Liver (tissue), 8 donors: ENCODE measurements at regions not wholly inside any gene's neighbourhood (a gene's known extent, or its start where the extent isn't known, plus 50 kb on each side); places are given as distances from the start of the nearest gene placed in this dataset.

Experiments used
- DNase-seq: peaks from one replicate; pipeline ENCODE4 v3.0.0-alpha.2; 2017; ENCODE audit warnings: low spot score
- H3K27ac ChIP-seq, 2 donors: one replicate each; pipeline ENCODE4 v1.7.0; 2013; ENCODE audit warnings: inconsistent platforms in 2 of 2, low read length in 2 of 2, control low read depth in 1 of 2, low read depth in 1 of 2, mild to moderate bottlenecking in 1 of 2
- H3K27me3 ChIP-seq, 4 donors: one replicate each; pipeline versions ENCODE4 v1.6.1 to v1.7.0; 2013; ENCODE audit warnings: low read length in 3 of 4, inconsistent platforms in 1 of 4, mild to moderate bottlenecking in 1 of 4, moderate library complexity in 1 of 4; ENCODE audit not compliant: control insufficient read depth in 4 of 4, insufficient read depth in 4 of 4
- H3K36me3 ChIP-seq, 4 donors: one replicate each; pipeline versions ENCODE4 v1.6.1 to v1.7.0; 2013; ENCODE audit warnings: low read length in 3 of 4, mild to moderate bottlenecking in 3 of 4, low read depth in 1 of 4, moderate library complexity in 1 of 4; ENCODE audit not compliant: control insufficient read depth in 4 of 4, insufficient read depth in 3 of 4
- H3K4me1 ChIP-seq, 4 donors: one replicate each; pipeline versions ENCODE4 v1.6.1 to v1.7.0; 2013; ENCODE audit warnings: low read length in 3 of 4, mild to moderate bottlenecking in 3 of 4, moderate library complexity in 1 of 4; ENCODE audit not compliant: control insufficient read depth in 4 of 4, insufficient read depth in 4 of 4
- H3K4me3 ChIP-seq, 3 donors: one replicate each; pipeline versions ENCODE4 v1.6.1 to v1.7.0; 2013; ENCODE audit warnings: low read length in 3 of 3, control low read depth in 1 of 3, low read depth in 1 of 3, mild to moderate bottlenecking in 1 of 3
- H3K9ac ChIP-seq, 2 donors: one replicate each; pipeline ENCODE4 v1.7.0; 2013; ENCODE audit warnings: low read length in 2 of 2, mild to moderate bottlenecking in 2 of 2, moderate library complexity in 2 of 2, control low read depth in 1 of 2, low read depth in 1 of 2
- H3K9me3 ChIP-seq, 4 donors: one replicate each; pipeline versions ENCODE4 v1.6.1 to v1.7.0; 2013; ENCODE audit warnings: low read length in 3 of 4; ENCODE audit not compliant: control insufficient read depth in 4 of 4
- EGR1 ChIP-seq, 2 donors: IDR thresholded peaks; 2 replicates each; pipeline ENCODE4 v1.6.1; 2016 to 2018; ENCODE audit warnings: antibody characterized with exemption in 2 of 2, low read depth in 2 of 2
- FOXA1 ChIP-seq: IDR thresholded peaks from 2 replicates; pipeline ENCODE4 v1.6.1; 2016; ENCODE audit warnings: antibody characterized with exemption
- GABPA ChIP-seq, 2 donors: IDR thresholded peaks in 1 of 2; conservative IDR thresholded peaks in 1 of 2; 2 replicates each; pipeline ENCODE4 v1.6.1; 2016; ENCODE audit warnings: antibody characterized with exemption in 2 of 2, mild to moderate bottlenecking in 1 of 2, moderate library complexity in 1 of 2
- HNF4A ChIP-seq, 2 donors: conservative IDR thresholded peaks; 2 replicates each; pipeline ENCODE4 v1.6.1; 2016; ENCODE audit warnings: antibody characterized with exemption in 2 of 2, mild to moderate bottlenecking in 2 of 2
- HNF4G ChIP-seq: IDR thresholded peaks from 2 replicates; pipeline ENCODE4 v1.6.1; 2016; ENCODE audit warnings: antibody characterized with exemption
- JUND ChIP-seq, 2 donors: IDR thresholded peaks; 2 replicates each; pipeline ENCODE4 v1.6.1; 2016; ENCODE audit warnings: antibody characterized with exemption in 2 of 2
- NR2F2 ChIP-seq: IDR thresholded peaks from 2 replicates; pipeline ENCODE4 v1.6.1; 2016; ENCODE audit warnings: antibody characterized with exemption
- RAD21 ChIP-seq, 2 donors: IDR thresholded peaks; 2 replicates each; pipeline ENCODE4 v1.6.1; 2016; ENCODE audit warnings: antibody characterized with exemption in 2 of 2, mild to moderate bottlenecking in 2 of 2
- RXRA ChIP-seq, 2 donors: IDR thresholded peaks; 2 replicates each; pipeline ENCODE4 v1.6.1; 2017 to 2018; ENCODE audit warnings: antibody characterized with exemption in 2 of 2, mild to moderate bottlenecking in 1 of 2
- SP1 ChIP-seq: IDR thresholded peaks from 2 replicates; pipeline ENCODE4 v1.6.1; 2018; ENCODE audit warnings: antibody characterized with exemption, mild to moderate bottlenecking
- TAF1 ChIP-seq: conservative IDR thresholded peaks from 2 replicates; pipeline ENCODE4 v1.6.1; 2016; ENCODE audit warnings: antibody characterized with exemption, mild to moderate bottlenecking
- YY1 ChIP-seq: IDR thresholded peaks from 2 replicates; pipeline ENCODE4 v1.6.1; 2016; ENCODE audit warnings: antibody characterized with exemption, mild to moderate bottlenecking
- WGBS: extraction: QIAGEN DNeasy Blood & Tissue Kit; methylation state at CpG from one replicate; pipeline ENCODE4 v1.1.7; 2013; 5-methylcytosine and 5-hydroxymethylcytosine counted together
- TF ChIP-seq, protein P1 (sequence below): IDR thresholded peaks from 2 replicates; pipeline ENCODE4 v1.6.1; 2016; ENCODE audit warnings: antibody characterized with exemption
- TF ChIP-seq, protein P2 (sequence below): IDR thresholded peaks from 2 replicates; pipeline ENCODE4 v1.6.1; 2016; ENCODE audit warnings: antibody characterized with exemption
- TF ChIP-seq, protein P3 (sequence below): IDR thresholded peaks from 2 replicates; pipeline ENCODE4 v1.6.1; 2016; ENCODE audit warnings: antibody characterized with exemption
- TF ChIP-seq, protein P4 (sequence below): fragments of 150-350 bp; IDR thresholded peaks from 2 replicates; pipeline ENCODE4 v1.5.1; 2017; ENCODE audit warnings: improper control_type of control experiment, low read depth, low read length; ENCODE audit not compliant: missing input control
- TF ChIP-seq, protein P5 (sequence below): IDR thresholded peaks from 2 replicates; pipeline ENCODE4 v1.6.1; 2016; ENCODE audit warnings: antibody characterized with exemption, mild to moderate bottlenecking
- donor health status: healthy.
- donor health status: healthy.
- donor health status: healthy.
- donor health status: healthy.
- donor health status: healthy.

DNA sequence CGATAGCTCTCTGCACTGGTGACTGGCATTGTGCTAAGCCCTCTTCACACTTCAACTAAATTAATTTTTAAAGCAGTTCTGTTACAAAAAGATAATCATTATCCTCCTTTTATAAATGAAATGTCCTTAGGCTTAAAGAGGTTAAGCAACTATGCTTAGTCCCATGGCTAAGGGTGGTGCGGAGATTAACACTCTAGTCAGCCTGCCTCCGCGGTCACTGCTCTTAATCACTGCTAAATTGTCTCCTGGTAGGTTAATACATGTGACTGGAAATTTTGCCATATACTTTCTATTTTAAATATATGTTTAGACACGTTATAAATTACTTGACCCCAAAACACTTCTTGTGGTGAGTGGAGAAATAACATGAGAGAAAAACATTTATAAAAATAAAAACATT is 473.7 kb downstream of the CENPC start:
- H3K27me3 ChIP-seq, result no peaks in the 10 kb centered on the region

DNA sequence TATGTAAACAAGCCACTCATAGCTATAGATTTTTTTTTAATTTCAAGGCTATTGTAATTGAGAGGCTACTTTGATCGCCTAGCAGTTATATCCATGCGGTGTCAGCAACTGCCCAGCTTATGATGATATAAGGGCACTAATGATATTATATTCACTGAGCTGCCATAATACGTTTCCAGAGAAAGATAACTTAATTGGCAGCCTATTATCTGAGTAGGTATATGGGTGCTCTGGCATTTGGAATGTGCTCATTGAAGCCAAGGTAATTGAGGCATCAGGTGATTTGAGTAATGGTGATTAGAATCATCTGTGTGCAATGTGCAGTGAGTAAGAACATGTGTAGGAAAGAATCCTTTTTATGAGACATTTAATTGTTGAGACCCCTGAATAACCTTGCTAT is 490.0 kb downstream of the CENPC start:
- Histone ChIP-seq H3K4me3 (no peak overlapping the region), H3K27ac (no peak overlapping the region), H3K9ac (no peak overlapping the region), H3K4me1 (no peaks in the 10 kb centered on the region), H3K36me3 (no peaks in the 10 kb centered on the region), H3K9me3 (no peaks in the 10 kb centered on the region), H3K27me3 (no peaks in the 10 kb centered on the region)
- DNase-seq, result no peak
- TF ChIP-seq, protein P1, sequence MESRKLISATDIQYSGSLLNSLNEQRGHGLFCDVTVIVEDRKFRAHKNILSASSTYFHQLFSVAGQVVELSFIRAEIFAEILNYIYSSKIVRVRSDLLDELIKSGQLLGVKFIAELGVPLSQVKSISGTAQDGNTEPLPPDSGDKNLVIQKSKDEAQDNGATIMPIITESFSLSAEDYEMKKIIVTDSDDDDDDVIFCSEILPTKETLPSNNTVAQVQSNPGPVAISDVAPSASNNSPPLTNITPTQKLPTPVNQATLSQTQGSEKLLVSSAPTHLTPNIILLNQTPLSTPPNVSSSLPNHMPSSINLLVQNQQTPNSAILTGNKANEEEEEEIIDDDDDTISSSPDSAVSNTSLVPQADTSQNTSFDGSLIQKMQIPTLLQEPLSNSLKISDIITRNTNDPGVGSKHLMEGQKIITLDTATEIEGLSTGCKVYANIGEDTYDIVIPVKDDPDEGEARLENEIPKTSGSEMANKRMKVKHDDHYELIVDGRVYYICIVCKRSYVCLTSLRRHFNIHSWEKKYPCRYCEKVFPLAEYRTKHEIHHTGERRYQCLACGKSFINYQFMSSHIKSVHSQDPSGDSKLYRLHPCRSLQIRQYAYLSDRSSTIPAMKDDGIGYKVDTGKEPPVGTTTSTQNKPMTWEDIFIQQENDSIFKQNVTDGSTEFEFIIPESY, result no peak
- TF ChIP-seq, protein P2, sequence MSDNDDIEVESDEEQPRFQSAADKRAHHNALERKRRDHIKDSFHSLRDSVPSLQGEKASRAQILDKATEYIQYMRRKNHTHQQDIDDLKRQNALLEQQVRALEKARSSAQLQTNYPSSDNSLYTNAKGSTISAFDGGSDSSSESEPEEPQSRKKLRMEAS, result no peak
- TF ChIP-seq FOXA1, result no peak
- TF ChIP-seq, protein P3, sequence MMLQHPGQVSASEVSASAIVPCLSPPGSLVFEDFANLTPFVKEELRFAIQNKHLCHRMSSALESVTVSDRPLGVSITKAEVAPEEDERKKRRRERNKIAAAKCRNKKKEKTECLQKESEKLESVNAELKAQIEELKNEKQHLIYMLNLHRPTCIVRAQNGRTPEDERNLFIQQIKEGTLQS, result no peak
- TF ChIP-seq HNF4A (conservative IDR thresholded peaks at IDR 0.05), result no peak
- TF ChIP-seq EGR1 (IDR thresholded peaks at IDR 0.05; ENCODE audit: low read depth in 2 of 2), result no peak
- no peak for TF ChIP-seq GABPA (IDR thresholded peaks at IDR 0.05 in 1 of 2, conservative IDR thresholded peaks at IDR 0.05 in 1 of 2)
- TF ChIP-seq RXRA (IDR thresholded peaks at IDR 0.05), result no peak
- TF ChIP-seq RAD21 (IDR thresholded peaks at IDR 0.05), result no peak
- TF ChIP-seq YY1, result no peak
- 80% methylated on average over 3 of the region's 3 CpGs for WGBS

More for the DNA sequence above, 473.7 kb downstream of the CENPC start:
- H3K27ac ChIP-seq, result no peak overlapping the region
- no peaks in the 10 kb centered on the region for H3K4me1 ChIP-seq
- no peaks in the 10 kb centered on the region for H3K36me3 ChIP-seq
- DNase-seq, result no peak
- H3K9ac ChIP-seq, result no peak overlapping the region
- WGBS, result 77% methylated on average over 5 of the region's 5 CpGs
- TF ChIP-seq YY1 (no peak), JUND (IDR thresholded peaks at IDR 0.05) (no peak), SP1 (no peak)
- no peak overlapping the region for H3K4me3 ChIP-seq
- peaks cover 0 to 3% (median under 1%) of the 10 kb centered on the region in 4 donors for H3K9me3 ChIP-seq

DNA sequence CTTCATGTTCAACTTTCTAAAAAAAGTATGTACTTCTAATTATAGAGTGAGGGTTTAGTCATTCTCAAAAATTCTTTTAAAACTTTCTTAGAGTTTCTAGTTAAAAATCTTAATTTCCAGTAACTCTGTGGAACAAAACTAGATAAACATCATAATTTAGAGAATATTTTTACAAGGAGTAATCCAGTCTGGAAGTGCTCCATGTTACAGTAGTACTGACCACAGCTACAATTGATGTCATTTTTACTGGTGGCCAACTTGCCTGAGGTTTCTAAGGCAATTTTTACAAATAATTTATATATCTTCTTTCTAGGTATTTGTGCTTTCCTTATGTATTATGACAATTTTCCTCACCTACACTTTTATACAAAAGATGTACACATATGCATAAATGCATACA is 490.4 kb downstream of the CENPC start:
- Histone ChIP-seq H3K36me3 (no peaks in the 10 kb centered on the region), H3K4me1 (no peaks in the 10 kb centered on the region), H3K27ac (no peak overlapping the region), H3K9ac (no peak overlapping the region), H3K4me3 (no peak overlapping the region), H3K27me3 (no peaks in the 10 kb centered on the region), H3K9me3 (no peaks in the 10 kb centered on the region)
- DNase-seq, result no peak
- TF ChIP-seq, protein P4, sequence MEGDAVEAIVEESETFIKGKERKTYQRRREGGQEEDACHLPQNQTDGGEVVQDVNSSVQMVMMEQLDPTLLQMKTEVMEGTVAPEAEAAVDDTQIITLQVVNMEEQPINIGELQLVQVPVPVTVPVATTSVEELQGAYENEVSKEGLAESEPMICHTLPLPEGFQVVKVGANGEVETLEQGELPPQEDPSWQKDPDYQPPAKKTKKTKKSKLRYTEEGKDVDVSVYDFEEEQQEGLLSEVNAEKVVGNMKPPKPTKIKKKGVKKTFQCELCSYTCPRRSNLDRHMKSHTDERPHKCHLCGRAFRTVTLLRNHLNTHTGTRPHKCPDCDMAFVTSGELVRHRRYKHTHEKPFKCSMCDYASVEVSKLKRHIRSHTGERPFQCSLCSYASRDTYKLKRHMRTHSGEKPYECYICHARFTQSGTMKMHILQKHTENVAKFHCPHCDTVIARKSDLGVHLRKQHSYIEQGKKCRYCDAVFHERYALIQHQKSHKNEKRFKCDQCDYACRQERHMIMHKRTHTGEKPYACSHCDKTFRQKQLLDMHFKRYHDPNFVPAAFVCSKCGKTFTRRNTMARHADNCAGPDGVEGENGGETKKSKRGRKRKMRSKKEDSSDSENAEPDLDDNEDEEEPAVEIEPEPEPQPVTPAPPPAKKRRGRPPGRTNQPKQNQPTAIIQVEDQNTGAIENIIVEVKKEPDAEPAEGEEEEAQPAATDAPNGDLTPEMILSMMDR, result no peak
- TF ChIP-seq SP1 (no peak), RXRA (IDR thresholded peaks at IDR 0.05) (no peak), YY1 (no peak), EGR1 (IDR thresholded peaks at IDR 0.05; ENCODE audit: low read depth in 2 of 2) (no peak), JUND (IDR thresholded peaks at IDR 0.05) (no peak), HNF4G (no peak), FOXA1 (no peak), RAD21 (IDR thresholded peaks at IDR 0.05) (no peak), NR2F2 (no peak), TAF1 (no peak), HNF4A (conservative IDR thresholded peaks at IDR 0.05) (no peak)
- TF ChIP-seq, protein P2, result no peak
- TF ChIP-seq, protein P3, result no peak
- TF ChIP-seq, protein P1, result no peak
- TF ChIP-seq, protein P5, sequence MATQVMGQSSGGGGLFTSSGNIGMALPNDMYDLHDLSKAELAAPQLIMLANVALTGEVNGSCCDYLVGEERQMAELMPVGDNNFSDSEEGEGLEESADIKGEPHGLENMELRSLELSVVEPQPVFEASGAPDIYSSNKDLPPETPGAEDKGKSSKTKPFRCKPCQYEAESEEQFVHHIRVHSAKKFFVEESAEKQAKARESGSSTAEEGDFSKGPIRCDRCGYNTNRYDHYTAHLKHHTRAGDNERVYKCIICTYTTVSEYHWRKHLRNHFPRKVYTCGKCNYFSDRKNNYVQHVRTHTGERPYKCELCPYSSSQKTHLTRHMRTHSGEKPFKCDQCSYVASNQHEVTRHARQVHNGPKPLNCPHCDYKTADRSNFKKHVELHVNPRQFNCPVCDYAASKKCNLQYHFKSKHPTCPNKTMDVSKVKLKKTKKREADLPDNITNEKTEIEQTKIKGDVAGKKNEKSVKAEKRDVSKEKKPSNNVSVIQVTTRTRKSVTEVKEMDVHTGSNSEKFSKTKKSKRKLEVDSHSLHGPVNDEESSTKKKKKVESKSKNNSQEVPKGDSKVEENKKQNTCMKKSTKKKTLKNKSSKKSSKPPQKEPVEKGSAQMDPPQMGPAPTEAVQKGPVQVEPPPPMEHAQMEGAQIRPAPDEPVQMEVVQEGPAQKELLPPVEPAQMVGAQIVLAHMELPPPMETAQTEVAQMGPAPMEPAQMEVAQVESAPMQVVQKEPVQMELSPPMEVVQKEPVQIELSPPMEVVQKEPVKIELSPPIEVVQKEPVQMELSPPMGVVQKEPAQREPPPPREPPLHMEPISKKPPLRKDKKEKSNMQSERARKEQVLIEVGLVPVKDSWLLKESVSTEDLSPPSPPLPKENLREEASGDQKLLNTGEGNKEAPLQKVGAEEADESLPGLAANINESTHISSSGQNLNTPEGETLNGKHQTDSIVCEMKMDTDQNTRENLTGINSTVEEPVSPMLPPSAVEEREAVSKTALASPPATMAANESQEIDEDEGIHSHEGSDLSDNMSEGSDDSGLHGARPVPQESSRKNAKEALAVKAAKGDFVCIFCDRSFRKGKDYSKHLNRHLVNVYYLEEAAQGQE, result no peak
